Naive thymus-derived CD4-positive, alpha-beta T cell (primary cell): ENCODE measurements at regions not wholly inside any gene's neighbourhood (a gene's known extent, or its start where the extent isn't known, plus 50 kb on each side); places are given as distances from the start of the nearest gene placed in this dataset.
A peak's percentile ranks its signal among the peaks of the same experiment; 100 is the strongest.

Experiments
- ATAC-seq: fragments of 150-1000 bp; cut with Tn5 transposase; 2 replicates; pipeline ENCODE4 v1.10.0; 2021; ENCODE audit warnings: mild to moderate bottlenecking, moderate library complexity
- CTCF ChIA-PET: fragments of 350-600 bp; sonication (Branson Sonifier 250); formaldehyde crosslinking; loops from one replicate; lab custom pipeline; 2021; ENCODE audit warnings: antibody characterized with exemption; lab: Charles Lee
- POLR2A ChIA-PET: fragments of 350-600 bp; sonication (Branson Sonifier 250); formaldehyde crosslinking; loops from one replicate; lab custom pipeline; 2021; ENCODE audit warnings: antibody characterized with exemption, inconsistent platforms; lab: Charles Lee
- DNase-seq, 9 donors: peaks; one replicate each; pipeline versions ENCODE4 v3.0.0 to v3.0.0-alpha.2; 2020 to 2022; ENCODE audit warnings: mixed read lengths in 1 of 9
- H3K27ac ChIP-seq: one replicate; pipeline ENCODE4 v1.7.0; 2013; ENCODE audit warnings: mild to moderate bottlenecking, low read depth, low read length, moderate library complexity
- H3K27me3 ChIP-seq, 2 donors: one replicate each; pipeline ENCODE4 v1.7.0; 2013; ENCODE audit warnings: low read length in 2 of 2, mild to moderate bottlenecking in 2 of 2, moderate library complexity in 2 of 2; ENCODE audit not compliant: control insufficient read depth in 2 of 2, insufficient read depth in 2 of 2
- H3K36me3 ChIP-seq, 3 experiments: 1 replicate in 2 of 3; 2 replicates in 1 of 3; pipeline ENCODE4 v1.7.0; 2013; ENCODE audit warnings: low read length in 3 of 3, mild to moderate bottlenecking in 3 of 3, moderate library complexity in 1 of 3; ENCODE audit not compliant: insufficient read depth in 3 of 3, control insufficient read depth in 2 of 3
- H3K4me1 ChIP-seq, 2 donors: one replicate each; pipeline ENCODE4 v1.7.0; 2013; ENCODE audit warnings: low read length in 2 of 2, mild to moderate bottlenecking in 2 of 2, moderate library complexity in 1 of 2; ENCODE audit not compliant: control insufficient read depth in 2 of 2, insufficient read depth in 2 of 2
- H3K4me3 ChIP-seq: 2 replicates; pipeline ENCODE4 v1.7.0; 2013; ENCODE audit warnings: mild to moderate bottlenecking, low read length
- H3K9me3 ChIP-seq, 3 experiments: 1 replicate in 2 of 3; 2 replicates in 1 of 3; pipeline ENCODE4 v1.7.0; 2013; ENCODE audit warnings: low read length in 3 of 3; ENCODE audit not compliant: control insufficient read depth in 2 of 3
- H3K27ac Mint-ChIP-seq, 9 donors: one replicate each; pipeline ENCODE4 v1.8.0; 2020 to 2022; ENCODE audit warnings: mixed read lengths in 9 of 9, mild to moderate bottlenecking in 8 of 9, moderate library complexity in 5 of 9, inconsistent platforms in 2 of 9
- H3K27me3 Mint-ChIP-seq, 5 donors: one replicate each; pipeline ENCODE4 v1.8.0; 2021 to 2022; ENCODE audit warnings: mixed read lengths in 5 of 5, mild to moderate bottlenecking in 1 of 5
- H3K36me3 Mint-ChIP-seq, 5 donors: one replicate each; pipeline ENCODE4 v1.8.0; 2020 to 2022; ENCODE audit warnings: mixed read lengths in 5 of 5, mild to moderate bottlenecking in 3 of 5, inconsistent platforms in 1 of 5
- H3K4me1 Mint-ChIP-seq, 7 donors: one replicate each; pipeline ENCODE4 v1.8.0; 2020 to 2022; ENCODE audit warnings: mixed read lengths in 7 of 7, mild to moderate bottlenecking in 3 of 7, inconsistent platforms in 1 of 7
- H3K4me3 Mint-ChIP-seq, 10 donors: one replicate each; pipeline ENCODE4 v1.8.0; 2020 to 2022; ENCODE audit warnings: mild to moderate bottlenecking in 10 of 10, mixed read lengths in 10 of 10, moderate library complexity in 6 of 10, inconsistent platforms in 2 of 10
- H3K9me3 Mint-ChIP-seq, 11 donors: one replicate each; pipeline ENCODE4 v1.8.0; 2020 to 2022; ENCODE audit warnings: mixed read lengths in 11 of 11, mild to moderate bottlenecking in 4 of 11, inconsistent platforms in 1 of 11, moderate library complexity in 1 of 11
- intact Hi-C, 2 donors: fragments of 100-400 bp; cut with micrococcal nuclease; formaldehyde crosslinking; loops; one replicate each; pipeline ENCODE4 v1.15.1; 2023

GRCh38 chr2:195600778-195601177 lies 56.2 kb upstream of the SLC39A10 start:
- Mint-ChIP-seq H3K36me3 (peaks cover 0 to 15% (median 1%) of the 10 kb centered on the region in 5 donors), H3K27ac (peak overlapping the region in 4 of 9 donors; percentile 7 to 30 (median 22)), H3K4me3 (no peak overlapping the region), H3K9me3 (peaks cover 0 to 7% (median 0%) of the 10 kb centered on the region in 11 donors), H3K27me3 (no peaks in the 10 kb centered on the region), H3K4me1 (peaks cover 6 to 19% (median 12%) of the 10 kb centered on the region in 7 donors)
- DNase-seq (no peak), ATAC-seq (no peak)
- intact Hi-C loops: no loop called here
- no peak overlapping the region for H3K4me3 ChIP-seq
- ChIA-PET CTCF (interaction anchor here (1.1 kb wide), 1 partner anchor 12 kb away, joined by 3 read pairs; no protein-coding TSS in a partner anchor), POLR2A (interaction anchor here (0.6 to 1.1 kb wide), 2 partner anchors 12 to 66 kb away, joined by 3 read pairs; no protein-coding TSS in a partner anchor)
- H3K27me3 ChIP-seq: no peaks in the 10 kb centered on the region
- no peaks in the 10 kb centered on the region for H3K9me3 ChIP-seq
- H3K36me3 ChIP-seq: no peaks in the 10 kb centered on the region
- no peaks in the 10 kb centered on the region for H3K4me1 ChIP-seq
- no peak overlapping the region for H3K27ac ChIP-seq

DNA sequence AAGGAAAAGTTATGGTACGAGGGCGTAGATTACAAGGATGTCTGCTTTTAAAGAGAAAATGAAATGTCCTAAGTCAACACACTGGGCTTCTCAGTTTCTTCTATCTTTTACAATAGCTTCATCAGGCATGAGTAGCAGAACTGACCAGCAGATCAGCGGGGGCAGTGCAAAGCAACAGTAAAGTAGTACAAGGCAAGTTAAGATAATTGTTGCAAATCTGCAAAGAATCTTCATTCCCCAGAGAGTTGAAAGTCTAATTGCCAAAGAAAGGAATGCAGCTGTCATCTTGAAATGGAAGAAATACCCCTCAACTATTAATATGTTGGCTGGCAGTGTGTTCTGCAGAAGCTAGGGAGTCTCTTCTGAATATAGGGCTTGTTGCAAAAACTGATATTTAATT lies 60.2 kb upstream of the SLC39A10 start:
- ChIA-PET POLR2A (interaction anchor here (0.6 to 1.7 kb wide), 4 partner anchors 10 to 557 kb away, joined by 3 to 5 read pairs (median 4); no protein-coding TSS in a partner anchor), CTCF (no interaction called here)
- Mint-ChIP-seq H3K9me3 (peaks cover 0 to 7% (median 5%) of the 10 kb centered on the region in 11 donors), H3K27me3 (no peaks in the 10 kb centered on the region), H3K4me3 (no peak overlapping the region), H3K4me1 (peaks cover 8 to 35% (median 21%) of the 10 kb centered on the region in 7 donors), H3K27ac (no peak overlapping the region), H3K36me3 (peaks cover 0 to 16% (median 6%) of the 10 kb centered on the region in 5 donors)
- Histone ChIP-seq H3K36me3 (no peaks in the 10 kb centered on the region), H3K27ac (no peak overlapping the region), H3K4me1 (peaks cover 0 to 7% of the 10 kb centered on the region in 2 donors), H3K9me3 (no peaks in the 10 kb centered on the region), H3K27me3 (no peaks in the 10 kb centered on the region), H3K4me3 (no peak overlapping the region)
- no peak for ATAC-seq
- DNase-seq: no peak
- intact Hi-C loops: loop anchor here in 1 of 2 donors (2.0 kb wide), 1 partner anchor 16 kb away; no protein-coding TSS in a partner anchor

GRCh38 chr2:195595825-195596224 lies 61.2 kb upstream of the SLC39A10 start:
- POLR2A ChIA-PET: interaction anchor here (0.9 to 1.7 kb wide), 2 partner anchors 47 to 558 kb away, joined by 3 to 5 read pairs; no protein-coding TSS in a partner anchor
- Mint-ChIP-seq H3K4me3 (no peak overlapping the region), H3K36me3 (peaks cover 0 to 16% (median 6%) of the 10 kb centered on the region in 5 donors), H3K9me3 (peaks cover 0 to 7% (median 5%) of the 10 kb centered on the region in 11 donors), H3K27ac (no peak overlapping the region), H3K4me1 (peaks cover 8 to 33% (median 21%) of the 10 kb centered on the region in 7 donors), H3K27me3 (no peaks in the 10 kb centered on the region)
- Histone ChIP-seq H3K9me3 (no peaks in the 10 kb centered on the region), H3K4me1 (peaks cover 0 to 7% of the 10 kb centered on the region in 2 donors), H3K27ac (no peak overlapping the region), H3K36me3 (no peaks in the 10 kb centered on the region), H3K27me3 (no peaks in the 10 kb centered on the region), H3K4me3 (no peak overlapping the region)
- intact Hi-C loops: loop anchor here in 1 of 2 donors (2.0 kb wide), 2 partner anchors 17 to 31 kb away; no protein-coding TSS in a partner anchor
- ATAC-seq: peak; percentile 22
- no peak for DNase-seq
- CTCF ChIA-PET: no interaction called here

DNA sequence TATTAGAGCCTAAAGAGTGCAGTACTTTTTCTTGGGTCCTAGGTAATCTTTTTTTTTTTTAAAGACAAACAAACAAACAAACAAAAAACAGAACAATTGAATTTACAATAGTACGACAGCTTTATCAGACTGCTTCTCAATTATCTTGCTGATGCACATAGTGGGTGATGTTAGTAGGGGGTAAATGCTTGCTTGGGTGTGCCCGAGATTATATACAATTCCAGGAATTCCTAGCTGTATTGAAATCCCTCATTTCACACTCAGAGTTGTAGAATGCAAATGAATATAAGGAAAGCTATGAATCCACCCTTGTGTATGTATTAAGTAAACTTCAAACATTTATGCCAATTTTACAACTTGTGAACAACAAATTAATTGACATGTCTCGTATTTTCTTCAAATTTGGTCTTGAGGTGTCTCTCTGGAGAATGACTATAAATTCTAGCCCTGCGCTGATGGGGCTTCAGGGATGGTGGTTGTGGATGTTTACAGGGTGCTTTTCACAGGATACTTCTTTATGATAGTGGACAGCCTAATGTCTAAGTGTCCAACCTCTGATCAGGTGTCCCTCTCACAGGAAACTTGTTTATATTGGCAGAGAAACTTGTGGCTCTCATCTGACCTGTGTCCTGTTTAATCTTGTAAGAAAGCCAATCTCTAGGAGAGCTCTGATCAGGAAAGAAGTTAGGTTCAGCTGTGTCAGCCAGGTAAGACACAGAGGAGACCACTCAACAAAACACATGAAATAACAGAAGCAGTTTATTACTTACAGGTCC lies 61.9 kb upstream of the SLC39A10 start:
- H3K27me3 ChIP-seq: no peaks in the 10 kb centered on the region
- no peak for DNase-seq
- no peak for ATAC-seq
- peaks cover 10 to 37% (median 25%) of the 10 kb centered on the region in 7 donors for H3K4me1 Mint-ChIP-seq
- POLR2A ChIA-PET: interaction anchor here (0.5 to 1.4 kb wide), 4 partner anchors 13 to 176 kb away, joined by 3 to 4 read pairs (median 4); no protein-coding TSS in a partner anchor
- H3K36me3 Mint-ChIP-seq: peaks cover 0 to 14% (median 6%) of the 10 kb centered on the region in 5 donors
- H3K27ac ChIP-seq: no peak overlapping the region
- H3K27ac Mint-ChIP-seq: peak overlapping the region in 1 of 9 donors; percentile 62
- H3K27me3 Mint-ChIP-seq: no peaks in the 10 kb centered on the region
- intact Hi-C loops: loop anchor here (2.0 to 5.0 kb wide), 2 partner anchors 30 to 32 kb away; no protein-coding TSS in a partner anchor
- peaks cover 0 to 7% (median 5%) of the 10 kb centered on the region in 11 donors for H3K9me3 Mint-ChIP-seq
- H3K4me3 ChIP-seq: no peak overlapping the region
- H3K36me3 ChIP-seq: no peaks in the 10 kb centered on the region
- CTCF ChIA-PET: interaction anchor here (1.7 kb wide), 1 partner anchor 19 kb away, joined by 5 read pairs; no protein-coding TSS in a partner anchor
- peaks cover 0 to 7% of the 10 kb centered on the region in 2 donors for H3K4me1 ChIP-seq
- no peaks in the 10 kb centered on the region for H3K9me3 ChIP-seq
- H3K4me3 Mint-ChIP-seq: no peak overlapping the region

- peak overlapping the region in 2 of 10 donors; percentile 12 to 19 for H3K4me3 Mint-ChIP-seq
- Histone ChIP-seq H3K9me3 (no peaks in the 10 kb centered on the region), H3K27ac (no peak overlapping the region), H3K27me3 (no peaks in the 10 kb centered on the region), H3K36me3 (no peaks in the 10 kb centered on the region), H3K4me1 (peaks cover 0 to 7% of the 10 kb centered on the region in 2 donors), H3K4me3 (no peak overlapping the region)
- intact Hi-C loops: loop anchor here (2.0 to 5.0 kb wide), 2 partner anchors 29 to 33 kb away; no protein-coding TSS in a partner anchor
- CTCF ChIA-PET: interaction anchor here (1.7 kb wide), 1 partner anchor 18 kb away, joined by 5 read pairs; no protein-coding TSS in a partner anchor
- POLR2A ChIA-PET: interaction anchor here (0.7 to 1.4 kb wide), 3 partner anchors 11 to 175 kb away, joined by 3 to 5 read pairs (median 4); no protein-coding TSS in a partner anchor
- no peak for DNase-seq
- H3K27ac Mint-ChIP-seq: peak overlapping the region in 3 of 9 donors; percentile 4 to 16 (median 7)
- H3K9me3 Mint-ChIP-seq: peaks cover 0 to 7% (median 5%) of the 10 kb centered on the region in 11 donors
- no peak for ATAC-seq
- peaks cover 10 to 40% (median 26%) of the 10 kb centered on the region in 7 donors for H3K4me1 Mint-ChIP-seq
- peaks cover 0 to 15% (median 6%) of the 10 kb centered on the region in 5 donors for H3K36me3 Mint-ChIP-seq
- no peaks in the 10 kb centered on the region for H3K27me3 Mint-ChIP-seq
Observed at GRCh38 chr2:195594248-195594647, 62.8 kb upstream of the SLC39A10 start.

DNA sequence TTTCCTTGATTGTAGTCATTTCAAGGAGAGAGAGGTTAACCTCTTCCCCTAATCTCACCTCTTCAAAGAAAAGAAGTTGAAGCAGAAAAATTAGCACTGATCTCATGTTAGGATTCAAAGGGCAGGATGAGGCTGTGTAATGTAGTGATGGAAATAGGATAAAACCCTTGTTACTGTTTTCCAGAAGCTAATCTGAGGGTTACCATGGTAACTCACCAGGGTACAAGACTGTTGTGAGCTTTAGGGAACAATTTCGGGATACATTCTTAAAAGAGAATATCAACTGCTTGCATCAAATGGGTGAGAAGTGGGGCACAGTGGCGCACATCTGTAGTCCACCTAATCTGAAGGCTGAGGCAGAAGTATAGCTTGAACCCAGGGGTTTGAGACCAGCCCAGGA lies 64.9 kb upstream of the SLC39A10 start:
- H3K9me3 Mint-ChIP-seq: peaks cover 0 to 7% (median 3%) of the 10 kb centered on the region in 11 donors
- no peaks in the 10 kb centered on the region for H3K27me3 Mint-ChIP-seq
- ATAC-seq: no peak
- H3K36me3 Mint-ChIP-seq: peaks cover 0 to 15% (median 6%) of the 10 kb centered on the region in 5 donors
- H3K27ac Mint-ChIP-seq: no peak overlapping the region
- DNase-seq: no peak
- intact Hi-C loops: loop anchor here in 1 of 2 donors (5.0 kb wide), 1 partner anchor 35 kb away; no protein-coding TSS in a partner anchor
- H3K4me3 Mint-ChIP-seq: no peak overlapping the region
- no peaks in the 10 kb centered on the region for H3K36me3 ChIP-seq
- no peak overlapping the region for H3K27ac ChIP-seq
- CTCF ChIA-PET: interaction anchor here (0.8 to 1.1 kb wide), 3 partner anchors 29 to 93 kb away, joined by 3 to 4 read pairs (median 3); partner anchors contain the start of gene SLC39A10
- no peaks in the 10 kb centered on the region for H3K9me3 ChIP-seq
- H3K4me1 Mint-ChIP-seq: peaks cover 9 to 45% (median 26%) of the 10 kb centered on the region in 7 donors
- no peak overlapping the region for H3K4me3 ChIP-seq
- POLR2A ChIA-PET: interaction anchor here (0.6 to 1.7 kb wide), 3 partner anchors 16 to 65 kb away, joined by 3 to 9 read pairs (median 8); partner anchors contain the start of gene SLC39A10
- H3K27me3 ChIP-seq: no peaks in the 10 kb centered on the region
- peaks cover 0 to 7% of the 10 kb centered on the region in 2 donors for H3K4me1 ChIP-seq
